GM12878 (cell line): ENCODE measurements at regions not wholly inside any gene's neighbourhood (a gene's known extent, or its start where the extent isn't known, plus 50 kb on each side); places are given as distances from the start of the nearest gene placed in this dataset.

Experiments used
- ATAC-seq: fragments of 200-7000 bp; cut with Tn5 transposase; 3 replicates; pipeline ENCODE4 v1.9.1; 2020; ENCODE audit warnings: mild to moderate bottlenecking, moderate library complexity
- BruUV-seq: library from RNA; stranded (reverse); fragments of 400-500 nt; replicated peaks from 2 replicates; lab custom pipeline; 2021; lab: Mats Ljungman, UMichigan
- CTCF ChIA-PET: fragments of 300-600 bp; sonication (Branson Sonifier 250); formaldehyde crosslinking; extraction: SDS; loops from one replicate; lab custom pipeline; 2021; ENCODE audit warnings: inconsistent platforms; lab: Yijun Ruan, JAX
- POLR2A ChIA-PET: fragments of 350-600 bp; formaldehyde crosslinking; extraction: SDS; loops from one replicate; lab custom pipeline; 2021; ENCODE audit warnings: inconsistent platforms; lab: Charles Lee
- RAD21 ChIA-PET: fragments of 300-600 bp; sonication (Branson Sonifier 250); formaldehyde crosslinking; loops from one replicate; lab custom pipeline; 2023; ENCODE audit warnings: antibody characterized with exemption; ENCODE audit not compliant: unreplicated experiment; lab: Charles Lee
- SMC1A ChIA-PET: fragments of 300-600 bp; sonication (Branson Sonifier 250); formaldehyde crosslinking; loops from one replicate; lab custom pipeline; 2023; ENCODE audit not compliant: unreplicated experiment, uncharacterized antibody; lab: Charles Lee
- DNase-seq: peaks from one replicate; pipeline ENCODE4 v3.0.0-alpha.2; 2011; ENCODE audit warnings: low read depth, low spot score
- FAIRE-seq: peaks from 3 replicates; lab custom pipeline; 2011; peaks lifted over from hg19 to GRCh38; lab: Jason Lieb, UNC
- H2AFZ ChIP-seq: 2 replicates; pipeline ENCODE4 v1.6.0; 2011; ENCODE audit warnings: low read depth, low read length, control low read depth; ENCODE audit not compliant: control insufficient read depth
- H3K27ac ChIP-seq: 2 replicates; pipeline ENCODE4 v1.5.1; 2011; ENCODE audit warnings: control low read depth; ENCODE audit not compliant: control insufficient read depth, insufficient read depth
- H3K27me3 ChIP-seq, 2 experiments: replicated peaks in 1 of 2; 2 replicates each; pipeline versions ENCODE4 v1.6.0 to v1.6.1; 2011; ENCODE audit warnings: low read length in 1 of 2; ENCODE audit not compliant: control insufficient read depth in 2 of 2, insufficient read depth in 2 of 2
- H3K36me3 ChIP-seq, 2 experiments: 2 replicates each; pipeline ENCODE4 v1.5.1; 2011; ENCODE audit warnings: low read length in 1 of 2; ENCODE audit not compliant: control insufficient read depth in 2 of 2, insufficient read depth in 2 of 2
- H3K4me1 ChIP-seq: 2 replicates; pipeline ENCODE4 v1.6.1; 2011; ENCODE audit warnings: mild to moderate bottlenecking, low read length, moderate library complexity, mixed read lengths; ENCODE audit not compliant: control insufficient read depth, insufficient read depth
- H3K4me2 ChIP-seq: 2 replicates; pipeline ENCODE4 v1.6.0; 2011; ENCODE audit warnings: control low read depth; ENCODE audit not compliant: control insufficient read depth, insufficient read depth
- H3K4me3 ChIP-seq: fragments of 200-600 bp; sonication (generic); 2 replicates; pipeline ENCODE4 v1.5.1; 2016
- H3K79me2 ChIP-seq: 2 replicates; pipeline ENCODE4 v1.6.0; 2011; ENCODE audit warnings: low read length; ENCODE audit not compliant: control insufficient read depth, insufficient read depth
- H3K9ac ChIP-seq: 2 replicates; pipeline ENCODE4 v1.8.0; 2011; ENCODE audit warnings: low read length, control low read depth, mixed read lengths; ENCODE audit not compliant: control insufficient read depth, insufficient read depth
- H3K9me3 ChIP-seq: replicated peaks from 3 replicates; pipeline ENCODE4 v1.5.1; 2011; ENCODE audit warnings: mild to moderate bottlenecking, low read length; ENCODE audit not compliant: control insufficient read depth, insufficient read depth
- H4K20me1 ChIP-seq: 2 replicates; pipeline ENCODE4 v1.6.0; 2011; ENCODE audit not compliant: control insufficient read depth, insufficient read depth
- CBX3 ChIP-seq: fragments of 200-600 bp; sonication (generic); IDR thresholded peaks from 2 replicates; pipeline ENCODE4 v1.6.1; 2016; ENCODE audit warnings: low read depth, borderline replicate concordance
- EED ChIP-seq: sonication (generic); IDR thresholded peaks from 2 replicates; pipeline ENCODE4 v1.6.1; 2016; ENCODE audit warnings: antibody characterized with exemption, low read depth
- HDGF ChIP-seq: fragments of 450-650 bp; IDR thresholded peaks from 2 replicates; pipeline ENCODE4 v1.6.1; 2016; ENCODE audit warnings: antibody characterized with exemption
- IKZF2 ChIP-seq, 2 experiments: fragments of 450-650 bp; IDR thresholded peaks; 2 replicates each; pipeline ENCODE4 v1.6.1; 2017; ENCODE audit warnings: mild to moderate bottlenecking in 2 of 2, moderate library complexity in 2 of 2
- MEF2B ChIP-seq: fragments of 450-650 bp; IDR thresholded peaks from 2 replicates; pipeline ENCODE4 v1.6.1; 2018; ENCODE audit warnings: mild to moderate bottlenecking, moderate library complexity; ENCODE audit not compliant: partially characterized antibody, poor library complexity, severe bottlenecking
- RBBP5 ChIP-seq: fragments of 200-600 bp; sonication (generic); conservative IDR thresholded peaks from 2 replicates; pipeline ENCODE4 v1.6.1; 2016
- RELA ChIP-seq: fragments of 450-650 bp; IDR thresholded peaks from 2 replicates; pipeline ENCODE4 v1.8.0; 2014; ENCODE audit warnings: borderline replicate concordance; ENCODE audit not compliant: partially characterized antibody
- TCF12 ChIP-seq: IDR thresholded peaks from 2 replicates; pipeline ENCODE4 v1.6.1; 2011; ENCODE audit warnings: low read depth, mild to moderate bottlenecking, low read length
- WGBS: methylation state at CpG from one replicate; pipeline ENCODE4 v1.1.6; 2016; ENCODE audit warnings: low lambda C conversion rate; ENCODE audit not compliant: insufficient replicate concordance, insufficient coverage; ENCODE audit errors: missing lambda C conversion rate; 5-methylcytosine and 5-hydroxymethylcytosine counted together
- in situ Hi-C: fragments of 300-500 bp; cut with MboI; formaldehyde crosslinking; loops from 9 replicates; pipeline ENCODE4 v1.14.3; 2018; ENCODE audit warnings: mixed read lengths
- intact Hi-C: fragments of 100-400 bp; cut with micrococcal nuclease; formaldehyde crosslinking; loops from one replicate; pipeline ENCODE4 v1.14.2; 2022; ENCODE audit not compliant: unreplicated experiment
- TF ChIP-seq, protein P1 (sequence below): IDR thresholded peaks from 2 replicates; pipeline ENCODE4 v1.6.1; 2012; ENCODE audit warnings: low read depth, low read length, improper control_type of control experiment

DNA sequence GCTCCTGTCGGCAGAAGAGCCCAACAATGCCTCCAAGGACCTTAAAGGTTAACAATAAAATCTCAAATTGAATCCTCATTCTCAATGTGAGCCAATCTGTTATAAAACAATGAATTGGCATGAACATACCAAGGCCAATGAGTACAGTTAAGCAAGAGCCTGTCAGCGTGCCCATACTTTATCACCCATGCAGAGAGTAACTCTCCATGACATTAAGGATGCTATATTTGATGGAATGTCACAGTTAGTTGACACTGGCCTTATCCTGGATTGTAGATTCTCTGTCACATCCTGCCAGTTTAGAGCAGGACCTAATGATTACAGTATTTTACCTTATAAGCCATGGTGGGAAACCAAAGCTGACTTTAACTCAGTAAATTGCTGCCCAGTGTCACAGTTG lies 335.4 kb upstream of the MDFIC2 start (continued):
- TF ChIP-seq, protein P1, sequence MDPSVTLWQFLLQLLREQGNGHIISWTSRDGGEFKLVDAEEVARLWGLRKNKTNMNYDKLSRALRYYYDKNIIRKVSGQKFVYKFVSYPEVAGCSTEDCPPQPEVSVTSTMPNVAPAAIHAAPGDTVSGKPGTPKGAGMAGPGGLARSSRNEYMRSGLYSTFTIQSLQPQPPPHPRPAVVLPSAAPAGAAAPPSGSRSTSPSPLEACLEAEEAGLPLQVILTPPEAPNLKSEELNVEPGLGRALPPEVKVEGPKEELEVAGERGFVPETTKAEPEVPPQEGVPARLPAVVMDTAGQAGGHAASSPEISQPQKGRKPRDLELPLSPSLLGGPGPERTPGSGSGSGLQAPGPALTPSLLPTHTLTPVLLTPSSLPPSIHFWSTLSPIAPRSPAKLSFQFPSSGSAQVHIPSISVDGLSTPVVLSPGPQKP = no peak
- TF ChIP-seq EED = no peak
- no peak for TF ChIP-seq MEF2B
- TF ChIP-seq HDGF = no peak
- no peak for TF ChIP-seq IKZF2 (IDR thresholded peaks at IDR 0.05)
- no peak for TF ChIP-seq TCF12
- no peak for TF ChIP-seq RBBP5
- no peak for TF ChIP-seq CBX3

DNA sequence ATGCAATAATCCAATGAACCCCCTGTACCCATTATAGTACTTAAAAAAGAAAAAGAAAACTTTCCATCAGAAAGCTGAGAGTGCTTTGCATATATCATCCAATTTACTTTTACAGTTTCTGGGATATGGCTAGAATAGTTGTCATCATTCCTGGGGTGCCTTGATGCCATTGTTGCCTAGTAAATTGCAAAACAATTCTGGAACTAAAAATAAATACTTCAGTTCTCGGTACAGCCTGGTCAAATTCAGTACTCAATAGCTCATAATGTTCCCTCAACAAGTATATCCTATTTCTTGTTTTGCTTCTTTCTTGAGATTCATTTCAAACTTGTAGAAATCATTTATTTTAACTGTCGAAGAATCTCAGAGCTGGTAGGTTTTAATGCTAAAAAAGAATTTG lies 334.7 kb upstream of the MDFIC2 start:
- Histone ChIP-seq H3K9ac (no peak overlapping the region), H3K27ac (no peak overlapping the region), H4K20me1 (no peaks in the 10 kb centered on the region), H2AFZ (no peak overlapping the region), H3K4me3 (no peak overlapping the region), H3K4me1 (no peaks in the 10 kb centered on the region), H3K79me2 (no peaks in the 10 kb centered on the region), H3K36me3 (no peaks in the 10 kb centered on the region), H3K9me3 (no peaks in the 10 kb centered on the region), H3K4me2 (no peak overlapping the region), H3K27me3 (no peaks in the 10 kb centered on the region)
- ChIA-PET POLR2A (no interaction called here), CTCF (no interaction called here), SMC1A (no interaction called here), RAD21 (interaction anchor here (0.6 kb wide), 1 partner anchor 62 kb away, joined by 3 read pairs; no protein-coding TSS in a partner anchor)
- no TSS peak for BruUV-seq
- WGBS = 19% methylated on average over 2 of the region's 2 CpGs
- FAIRE-seq (no peak), ATAC-seq (no peak), DNase-seq (no peak)
- intact Hi-C loops = no loop called here
- TF ChIP-seq RELA = no peak
- in situ Hi-C loops = no loop called here
